HG03196 (cell line): ENCODE measurements at regions not wholly inside any gene's neighbourhood (a gene's known extent, or its start where the extent isn't known, plus 50 kb on each side); places are given as distances from the start of the nearest gene placed in this dataset.

Experiments used
- ATAC-seq: cut with Tn5 transposase; IDR thresholded peaks from one replicate; pipeline ENCODE4 v1.9.1; 2021; ENCODE audit not compliant: unreplicated experiment

DNA sequence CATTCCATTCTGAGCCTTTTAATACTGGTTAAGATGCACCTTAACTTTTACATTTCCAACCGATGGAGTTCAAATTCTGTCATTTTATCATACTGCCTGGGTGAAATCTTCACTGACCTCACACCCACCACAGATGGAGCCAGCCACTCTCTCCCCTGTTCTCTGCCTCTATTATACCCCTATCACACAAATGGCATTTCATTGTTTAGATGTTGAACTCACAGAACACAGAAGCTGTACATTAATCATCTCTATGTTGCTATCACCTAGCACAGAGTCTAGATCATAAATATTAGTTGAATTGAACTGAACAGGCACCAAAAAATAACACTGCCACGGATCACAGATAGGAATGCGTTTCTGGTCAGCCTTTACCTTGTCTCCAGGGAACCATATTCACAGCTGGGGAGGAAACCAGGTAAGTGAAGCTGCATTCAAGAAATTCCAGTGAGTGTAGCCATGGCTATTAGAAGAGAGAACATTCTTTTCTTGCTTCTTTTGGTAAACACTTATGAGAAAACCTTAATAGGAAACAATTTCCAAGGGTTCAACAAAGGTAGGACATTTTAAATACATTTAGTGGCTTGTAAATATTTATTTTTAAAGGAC is 194.9 kb upstream of the RMST start:
- ATAC-seq, result no peak

DNA sequence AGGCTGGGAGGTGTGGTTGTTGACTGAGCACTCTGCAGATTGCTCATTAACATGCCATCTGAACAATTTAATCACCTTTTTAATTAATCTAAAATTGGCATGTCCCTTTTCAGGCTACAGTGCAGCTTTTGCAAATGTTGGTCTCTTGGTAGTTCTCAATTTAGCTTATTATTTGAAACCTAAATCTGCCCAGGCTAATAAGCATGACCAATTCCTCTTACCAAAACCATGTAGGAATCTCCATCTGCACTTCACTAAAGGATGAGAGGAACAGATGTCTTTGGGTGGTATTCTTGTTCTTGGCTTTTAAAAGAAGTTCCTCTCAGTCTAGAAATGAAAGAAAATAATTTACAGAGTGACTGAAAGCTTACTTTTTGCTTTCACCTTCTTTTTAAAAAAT is 190.1 kb upstream of the RMST start:
- ATAC-seq, result no peak

DNA sequence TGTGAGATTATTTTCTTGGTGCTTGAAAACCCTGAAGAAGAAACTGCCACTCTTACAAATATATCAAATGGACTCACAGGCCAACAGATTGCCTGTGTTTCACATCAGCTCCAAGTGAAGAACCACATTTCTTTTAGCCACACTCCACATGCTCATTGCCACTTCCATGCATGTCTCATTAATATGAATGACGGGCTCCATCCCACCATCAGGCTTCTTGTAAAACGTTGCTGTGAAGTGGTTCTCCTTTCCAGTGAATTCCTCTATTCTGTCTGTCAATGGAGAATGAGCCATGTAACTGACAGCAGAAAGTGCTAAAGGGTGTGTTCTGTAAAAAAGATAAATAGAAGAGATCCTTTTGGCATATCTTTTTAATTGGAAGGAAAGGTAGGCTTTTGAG is 188.2 kb upstream of the RMST start:
- no peak for ATAC-seq

DNA sequence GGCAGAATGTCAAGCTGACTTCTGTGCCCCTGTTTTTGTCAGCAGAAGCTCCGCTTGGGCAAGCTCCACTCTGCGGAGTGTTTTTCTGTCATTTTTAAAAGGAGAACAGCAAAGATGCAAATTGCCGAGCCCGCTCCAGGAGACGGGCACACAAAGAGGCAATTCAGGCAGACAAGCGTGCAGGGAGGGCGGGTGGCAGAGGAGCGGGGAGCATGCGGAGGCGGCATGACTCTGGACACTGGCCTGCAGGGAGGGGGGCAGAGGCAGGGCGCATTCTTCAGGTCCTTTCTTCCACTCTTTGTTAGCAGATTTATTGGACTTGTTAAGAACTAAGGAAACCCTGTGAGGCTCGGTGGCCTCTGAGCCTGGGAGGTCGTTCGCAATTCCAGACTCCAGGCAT is 187.3 kb upstream of the RMST start:
- ATAC-seq, result no peak

DNA sequence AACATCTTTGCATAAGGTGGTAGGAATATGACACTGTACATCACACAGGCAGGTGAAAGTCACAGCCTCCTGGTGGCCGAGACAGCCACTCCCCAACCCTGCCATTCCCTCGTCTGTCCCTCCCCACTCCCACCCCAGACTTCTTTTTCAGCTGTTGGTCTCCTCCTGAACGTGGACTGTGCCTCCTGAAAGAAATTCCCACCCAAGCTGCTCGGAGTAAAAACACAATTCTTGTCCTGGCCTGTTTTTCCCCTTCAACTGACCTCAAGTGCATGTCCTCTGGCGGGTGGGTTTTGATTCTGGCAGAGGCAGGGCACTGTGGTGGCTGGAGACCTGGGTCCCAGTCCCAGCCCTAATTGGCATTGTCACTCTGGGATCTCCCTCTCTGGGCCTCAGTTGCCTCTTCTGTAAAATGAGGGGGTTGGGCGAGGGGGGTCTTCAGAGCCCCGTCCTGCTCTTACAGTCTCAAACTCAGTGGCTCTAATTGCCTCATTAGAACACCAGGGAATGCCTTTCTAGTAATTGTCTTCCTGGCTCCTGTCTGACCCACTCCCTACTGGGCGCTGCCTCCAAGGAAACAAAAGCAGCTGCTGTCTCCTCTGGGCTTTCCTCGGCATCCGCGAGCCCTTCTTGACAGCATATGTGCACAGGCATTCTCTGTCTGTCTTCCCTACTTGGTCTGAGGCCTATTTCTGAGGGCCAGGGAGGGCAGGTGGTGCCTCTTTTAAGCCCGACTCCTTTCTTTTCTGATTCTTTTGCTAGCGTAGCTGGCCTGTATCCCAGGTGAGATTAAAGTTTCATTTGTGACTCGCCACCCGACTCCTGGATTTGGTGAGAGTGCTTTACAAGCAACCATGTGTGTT is 186.6 kb upstream of the RMST start:
- no peak for ATAC-seq

DNA sequence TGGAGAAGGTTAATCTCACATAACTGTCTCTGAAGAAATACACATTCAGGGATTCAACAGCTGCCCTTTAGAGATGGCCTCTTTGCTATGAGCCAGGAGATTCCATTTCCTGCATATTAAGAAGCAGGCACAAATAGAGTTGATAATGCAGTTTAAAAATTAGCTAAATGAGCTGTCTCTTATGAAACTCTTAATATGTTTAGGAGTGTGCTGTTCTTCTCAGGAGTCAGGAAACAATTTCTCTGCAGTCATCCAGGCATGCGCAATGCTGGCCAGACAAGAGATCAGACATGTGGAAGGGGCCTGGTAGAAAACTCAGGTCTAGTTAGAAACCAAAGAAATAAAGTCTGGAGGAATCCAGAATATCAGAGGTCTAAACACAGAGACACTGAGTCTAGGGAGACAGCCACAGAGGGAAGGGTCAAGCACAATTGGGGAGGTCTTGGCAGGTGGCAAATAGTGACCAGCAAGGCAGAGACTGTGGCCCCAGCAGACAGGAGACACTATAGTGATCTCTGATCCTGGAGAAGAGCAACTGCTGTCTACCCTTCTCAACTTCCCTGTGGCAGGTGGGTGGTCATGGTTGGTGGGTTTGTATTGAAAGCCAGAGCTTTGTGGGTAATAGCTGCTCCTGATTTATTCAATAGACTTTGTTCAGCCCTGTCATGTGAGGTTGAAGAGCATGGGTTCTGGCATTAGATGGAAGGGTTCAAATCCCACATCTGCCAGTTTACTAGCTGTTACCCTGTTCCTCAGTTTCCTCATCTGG is 185.8 kb upstream of the RMST start:
- no peak for ATAC-seq

DNA sequence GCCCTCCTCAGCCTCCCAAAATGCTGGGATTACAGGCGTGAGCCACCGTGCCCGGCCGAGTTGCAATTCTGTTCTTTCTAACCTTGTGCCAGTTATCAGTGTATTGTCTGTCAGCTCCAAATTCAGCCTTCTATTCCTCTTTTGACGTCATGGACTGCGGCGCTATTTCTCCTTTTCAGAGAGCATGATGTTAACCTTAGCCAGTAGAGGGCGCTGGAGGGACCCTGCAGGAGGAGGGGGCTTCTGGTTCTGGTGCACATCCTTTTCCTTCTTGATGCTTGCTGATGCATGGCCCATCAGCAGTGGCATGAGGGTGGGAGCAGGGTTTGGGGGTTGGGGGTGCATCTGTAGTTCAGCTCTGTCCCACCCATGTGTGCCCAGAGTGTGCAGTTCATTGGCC is 179.3 kb upstream of the RMST start:
- ATAC-seq, result no peak

DNA sequence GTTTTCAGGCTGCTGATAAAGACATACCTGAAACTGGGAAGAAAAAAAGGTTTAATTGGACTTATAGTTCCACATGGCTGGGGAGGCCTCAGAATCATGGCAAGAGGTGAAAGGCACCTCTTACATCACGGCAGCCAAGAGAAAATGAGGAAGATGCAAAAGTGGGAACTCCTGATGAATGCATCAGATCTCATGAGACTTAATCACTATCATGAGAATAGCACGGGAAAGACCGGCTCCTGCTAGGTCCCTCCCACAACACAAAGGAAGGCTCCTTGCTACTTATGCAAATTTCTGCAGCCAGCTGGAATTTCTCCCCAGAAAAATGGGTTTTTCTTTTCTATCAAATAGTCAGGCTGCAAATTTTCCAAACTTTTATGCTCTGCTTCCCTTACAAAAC is 174.1 kb upstream of the RMST start:
- ATAC-seq, result no peak

DNA sequence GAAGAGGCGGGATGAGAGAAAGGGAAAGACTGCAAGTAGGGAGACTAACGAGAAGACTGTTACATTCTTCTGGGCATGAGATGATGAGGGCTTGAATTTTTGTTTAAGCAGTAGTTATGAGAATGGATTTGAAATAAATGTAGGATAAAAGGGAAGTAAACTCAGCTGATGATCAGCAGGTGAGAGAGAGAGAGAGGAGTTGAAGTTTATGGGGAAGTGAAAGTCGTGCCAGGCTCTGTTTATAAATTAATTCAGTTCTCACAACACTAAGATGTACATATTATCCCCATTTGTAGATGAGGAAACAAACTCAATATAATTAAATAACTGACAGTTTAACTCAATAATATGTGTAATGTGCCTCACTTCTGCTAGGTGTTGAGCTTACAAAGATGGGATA is 170.0 kb upstream of the RMST start:
- no peak for ATAC-seq

DNA sequence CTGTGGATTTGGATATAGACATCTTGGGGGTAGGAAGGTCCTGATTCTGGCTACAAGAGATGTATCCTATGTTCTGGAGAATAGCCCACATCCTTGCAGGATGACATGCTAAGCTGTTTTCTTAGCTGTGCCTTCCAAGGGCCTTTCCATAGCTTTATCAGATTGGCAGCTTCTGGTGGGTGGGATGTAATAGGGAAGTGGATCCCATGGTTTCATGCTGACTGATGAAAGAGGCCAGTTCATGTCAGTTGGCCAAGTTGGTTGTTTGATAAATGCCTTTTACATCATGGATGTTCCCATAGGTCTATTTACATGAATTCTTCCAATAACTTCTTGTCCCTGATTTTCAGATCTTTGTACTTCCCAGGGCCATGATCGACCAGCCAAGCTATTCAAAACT is 169.1 kb upstream of the RMST start:
- no peak for ATAC-seq

DNA sequence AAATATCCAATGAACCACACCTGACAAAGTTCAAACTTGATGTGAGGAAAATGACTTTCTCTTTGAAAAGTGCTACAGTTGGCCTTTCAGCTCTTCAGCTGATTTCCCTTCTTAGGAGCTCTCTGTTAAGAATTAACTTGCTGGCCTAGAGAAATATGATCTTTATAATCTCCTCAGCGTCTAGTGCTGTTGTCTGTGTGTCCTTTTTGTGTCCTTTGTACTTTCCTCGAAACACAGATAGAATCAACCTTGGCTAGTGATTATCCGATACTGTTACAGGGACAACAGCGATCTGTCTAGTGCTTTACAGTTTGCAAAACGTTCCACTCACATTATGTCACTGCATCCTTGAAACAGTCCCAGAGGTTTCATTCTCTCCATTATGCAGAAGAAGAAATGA is 162.8 kb upstream of the RMST start:
- ATAC-seq, result no peak

DNA sequence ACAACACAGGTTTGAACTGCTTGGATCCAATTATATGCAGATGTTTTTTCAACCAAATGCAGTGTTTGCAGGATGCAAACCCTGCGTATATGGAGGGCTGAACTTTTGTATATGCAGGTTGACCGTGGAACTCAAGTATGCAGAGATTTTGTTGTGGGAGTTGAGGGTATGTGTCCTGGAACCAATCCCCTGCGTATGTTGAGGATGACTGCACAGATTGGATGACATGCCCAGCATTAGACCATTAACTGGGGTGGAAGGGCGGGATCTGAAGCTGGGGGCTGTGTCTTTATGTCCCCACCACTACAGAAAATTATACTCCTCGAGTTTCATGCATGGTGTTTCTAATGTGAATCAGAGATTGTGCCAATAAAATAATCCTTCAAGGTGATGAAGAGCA is 162.2 kb upstream of the RMST start:
- ATAC-seq, result no peak

DNA sequence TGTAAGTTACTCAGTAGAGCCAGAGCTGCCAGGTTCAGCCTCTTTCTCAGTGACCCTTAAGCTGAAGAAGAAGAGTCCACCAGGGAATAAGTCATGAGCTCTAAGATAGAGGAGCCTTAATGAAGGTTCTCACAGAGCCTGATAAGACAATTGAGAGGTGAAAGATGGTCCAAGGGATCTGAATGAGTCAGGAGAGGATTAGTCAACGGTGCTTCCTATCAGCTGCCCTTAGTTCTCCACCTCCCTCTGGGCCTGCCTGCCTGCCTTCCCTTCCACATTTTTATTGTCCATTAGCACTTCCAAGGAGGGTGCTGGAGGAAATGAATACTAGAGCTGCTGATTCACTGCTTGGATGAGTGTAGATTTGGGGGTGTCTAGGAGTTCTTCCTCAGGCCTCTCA is 161.7 kb upstream of the RMST start:
- ATAC-seq, result no peak

DNA sequence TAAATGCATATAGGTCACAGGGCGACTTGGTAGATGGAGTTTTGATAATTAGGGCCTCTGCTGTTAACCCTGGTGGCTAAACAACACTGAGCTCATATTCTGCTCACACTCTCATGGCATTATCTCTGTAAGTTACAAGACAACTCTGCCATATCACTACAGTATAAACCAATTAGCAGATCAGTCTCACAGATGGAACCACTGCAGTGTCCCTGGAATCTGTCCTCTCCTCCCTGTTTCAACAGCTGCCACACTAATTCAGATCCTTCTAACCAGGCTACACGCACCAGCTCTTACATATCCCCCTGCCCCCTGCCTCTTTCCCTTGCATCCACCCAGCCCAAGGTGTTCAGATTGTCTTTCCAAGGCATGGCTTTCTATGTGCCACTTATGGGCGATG is 161.0 kb upstream of the RMST start:
- no peak for ATAC-seq

DNA sequence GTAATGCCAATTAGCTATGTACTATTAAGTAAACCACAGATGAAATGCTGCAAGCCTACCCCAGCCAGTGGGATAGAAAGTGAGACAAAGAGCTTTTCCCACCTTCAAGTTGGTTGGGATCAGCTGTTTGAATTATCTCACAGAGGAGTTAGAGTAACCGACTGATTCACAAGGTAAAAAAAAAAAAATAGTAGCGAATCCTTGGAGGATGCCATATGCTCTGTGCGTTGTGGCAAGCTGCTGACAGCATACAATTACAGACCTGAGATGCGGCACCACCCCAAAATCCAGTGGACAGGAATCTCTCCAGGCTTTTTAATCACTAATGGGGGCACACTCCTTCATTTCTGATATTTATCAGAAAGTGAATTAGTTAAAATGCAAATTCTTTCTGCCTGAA is 157.0 kb upstream of the RMST start:
- no peak for ATAC-seq

DNA sequence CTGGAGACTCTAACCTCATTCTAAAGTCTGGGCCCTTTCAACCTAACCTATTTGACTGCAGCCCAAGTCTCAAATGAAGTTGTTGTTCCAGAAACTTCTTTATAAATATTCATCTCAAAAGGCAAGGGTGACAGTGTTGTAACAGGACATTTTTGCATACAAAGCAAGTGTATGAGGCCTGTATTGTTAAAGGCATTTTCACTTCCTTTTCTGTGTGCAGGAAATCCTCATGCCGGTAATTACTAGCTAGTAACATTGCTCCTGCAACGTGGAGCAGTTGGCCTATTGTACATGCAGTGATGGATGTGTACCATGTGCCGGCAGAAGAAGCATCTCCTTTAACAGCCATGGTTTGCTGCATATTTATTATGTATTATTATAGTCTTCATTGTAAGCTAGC is 156.5 kb upstream of the RMST start:
- ATAC-seq, result peak; percentile 94

DNA sequence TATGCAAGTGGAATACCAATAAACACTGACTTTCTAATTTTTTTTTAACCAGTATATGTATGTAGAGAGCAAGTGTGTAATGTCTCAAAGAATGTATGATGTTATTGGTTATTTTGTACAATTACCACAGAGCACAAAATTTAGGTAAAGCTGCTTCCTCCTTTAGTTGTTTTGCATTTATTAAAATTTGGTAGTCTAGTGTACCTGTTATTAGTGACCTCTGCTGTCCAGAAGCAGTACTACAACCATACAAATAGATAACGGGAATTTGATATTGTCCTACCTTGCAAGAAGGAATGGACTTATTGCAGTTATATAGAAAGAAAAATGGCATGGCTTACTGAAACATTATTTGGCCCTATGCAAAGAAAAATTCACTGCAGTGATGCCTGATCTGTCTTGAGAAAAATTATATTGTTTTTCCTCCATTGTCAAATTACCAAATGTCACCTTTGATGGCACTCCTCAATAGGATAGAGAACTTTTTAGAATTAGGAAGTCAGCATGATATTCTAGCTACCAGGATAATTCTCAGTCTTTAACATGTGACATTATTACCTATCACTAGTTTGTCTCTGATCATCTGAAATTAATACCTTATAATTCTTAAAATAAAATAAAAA is 153.9 kb upstream of the RMST start:
- ATAC-seq, result no peak

DNA sequence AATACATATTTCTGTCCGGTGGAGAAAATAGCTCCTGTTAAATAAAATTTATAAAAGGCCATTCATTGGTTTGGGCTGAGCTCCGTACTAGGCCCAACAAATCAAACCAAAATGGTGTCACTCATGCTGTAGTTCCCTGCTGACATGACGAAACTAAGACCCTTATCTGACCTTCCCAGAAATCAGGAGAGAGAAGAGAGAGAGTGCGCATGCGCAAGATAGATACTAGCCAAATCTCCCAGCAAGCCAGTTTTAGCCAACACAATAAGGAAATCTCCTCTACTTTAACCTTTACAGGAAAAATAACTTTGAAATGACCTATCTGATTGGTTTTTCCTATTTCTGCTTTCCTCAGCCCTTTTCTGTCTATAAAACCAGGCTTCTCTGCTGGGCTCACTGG is 152.7 kb upstream of the RMST start:
- ATAC-seq, result no peak

DNA sequence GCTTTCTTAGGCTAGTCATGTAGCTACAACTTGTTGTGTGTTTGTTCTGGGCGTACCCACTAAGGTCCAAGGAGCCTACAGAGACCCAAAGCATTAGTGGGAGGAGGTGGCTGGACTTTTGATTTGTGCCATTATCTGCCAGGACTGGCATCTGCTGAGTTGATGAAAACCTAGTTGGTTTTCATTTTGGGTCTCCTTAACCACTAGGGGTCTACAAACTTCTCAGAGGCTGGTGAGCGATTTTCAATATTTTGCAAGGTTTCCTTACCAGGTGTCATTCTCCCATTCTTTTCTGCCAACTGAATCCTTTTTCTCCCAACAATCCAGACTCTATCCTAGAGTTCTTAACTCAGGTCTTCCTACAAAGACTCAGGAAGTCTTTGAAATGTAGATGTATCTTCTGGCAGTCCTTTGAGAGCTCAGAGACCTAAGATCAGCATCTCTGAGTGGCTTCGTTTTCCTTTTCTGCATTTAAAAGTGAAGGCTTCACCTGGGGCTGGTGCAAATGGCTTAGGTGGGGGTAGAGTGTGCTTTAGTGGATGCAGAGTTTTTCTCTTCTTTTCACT is 150.0 kb upstream of the RMST start:
- ATAC-seq, result no peak

DNA sequence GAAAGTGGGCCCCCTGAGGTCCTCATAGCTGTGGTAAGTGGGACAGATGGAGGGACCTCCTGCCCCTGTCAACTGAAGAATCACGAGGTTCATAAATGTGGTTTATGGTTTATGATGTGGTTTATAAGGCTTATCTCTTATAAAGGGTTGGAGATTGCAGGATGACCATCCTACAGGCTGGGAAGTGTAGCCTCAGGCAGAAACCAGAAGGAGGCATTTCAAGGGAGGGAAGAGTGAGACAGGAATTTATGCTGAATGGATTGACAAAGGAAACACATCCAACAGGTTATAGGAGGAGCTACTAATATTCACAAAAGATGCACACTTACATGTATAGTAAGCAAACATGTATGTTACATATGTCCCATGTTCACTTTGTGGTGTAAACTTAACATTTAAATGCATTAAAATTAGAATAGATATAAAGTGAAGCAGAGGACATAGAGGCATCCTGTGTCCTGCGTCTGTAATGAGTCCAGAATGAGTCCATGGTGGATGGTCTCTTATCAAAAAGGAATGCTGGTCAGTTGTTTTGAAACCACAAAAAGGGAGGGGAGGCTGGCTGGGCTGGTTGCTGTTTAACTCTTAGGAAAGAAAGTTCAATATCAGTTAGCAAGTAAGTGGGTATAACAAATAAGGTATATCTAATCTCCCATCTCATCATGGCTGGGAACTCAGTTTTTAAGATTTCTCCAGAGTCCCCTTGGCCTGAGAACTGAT is 149.0 kb upstream of the RMST start:
- ATAC-seq, result no peak

DNA sequence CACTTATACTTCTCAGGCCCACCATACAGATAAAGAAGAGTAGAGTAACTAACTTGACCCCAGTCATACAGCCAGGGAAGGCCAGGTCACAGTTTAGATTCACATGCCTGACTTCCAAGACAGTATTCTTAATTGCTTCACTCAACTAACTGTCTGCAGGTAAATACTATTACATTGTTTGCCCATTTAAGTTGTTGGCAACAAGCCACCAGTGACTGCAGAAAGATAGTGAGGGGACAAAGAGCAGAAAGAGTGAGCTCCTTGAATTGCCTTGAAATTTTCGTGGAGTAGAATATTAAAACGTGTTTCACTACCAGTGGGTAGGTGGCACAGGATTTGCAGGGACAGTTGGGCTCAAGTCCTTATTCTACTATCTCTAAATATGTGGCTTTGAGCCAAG is 146.3 kb upstream of the RMST start:
- no peak for ATAC-seq
